RWPE2 (cell line): ENCODE measurements at regions not wholly inside any gene's neighbourhood (a gene's known extent, or its start where the extent isn't known, plus 50 kb on each side); places are given as distances from the start of the nearest gene placed in this dataset.

ENCODE experiments used
- ATAC-seq: fragments of 200-7000 bp; cut with Tn5 transposase; 3 replicates; pipeline ENCODE4 v1.9.1; 2021; ENCODE audit warnings: low read depth
- DNase-seq: peaks from one replicate; pipeline ENCODE4 v3.0.0-alpha.2; 2020; ENCODE audit warnings: low spot score
- H3K27ac ChIP-seq: fragments of 450-650 bp; 2 replicates; pipeline ENCODE4 v1.5.1; 2017; ENCODE audit warnings: mild to moderate bottlenecking; ENCODE audit not compliant: poor library complexity, severe bottlenecking
- H3K27me3 ChIP-seq: fragments of 250-450 bp; sonication (Bioruptor Pico); 2 replicates; pipeline ENCODE4 v1.5.1; 2021; ENCODE audit warnings: mild to moderate bottlenecking, moderate library complexity; ENCODE audit not compliant: insufficient read depth, poor library complexity, severe bottlenecking
- H3K36me3 ChIP-seq: fragments of 250-450 bp; sonication (Bioruptor Pico); 2 replicates; pipeline ENCODE4 v1.5.1; 2020; ENCODE audit warnings: low read depth, mild to moderate bottlenecking, moderate library complexity
- H3K4me1 ChIP-seq: fragments of 250-450 bp; sonication (Bioruptor Pico); 2 replicates; pipeline ENCODE4 v1.5.1; 2021; ENCODE audit warnings: mild to moderate bottlenecking, moderate library complexity; ENCODE audit not compliant: insufficient read depth, poor library complexity, severe bottlenecking
- H3K4me3 ChIP-seq: fragments of 250-450 bp; sonication (Bioruptor Pico); 2 replicates; pipeline ENCODE4 v1.5.1; 2021; ENCODE audit warnings: mild to moderate bottlenecking, moderate library complexity; ENCODE audit not compliant: severe bottlenecking
- H3K9me3 ChIP-seq: fragments of 250-450 bp; sonication (Bioruptor Pico); 2 replicates; pipeline ENCODE4 v1.5.1; 2021; ENCODE audit warnings: mild to moderate bottlenecking, moderate library complexity; ENCODE audit not compliant: severe bottlenecking
- TF ChIP-seq, protein P1 (sequence below): fragments of 450-650 bp; IDR thresholded peaks from one replicate; pipeline ENCODE4 v1.5.1; 2017; ENCODE audit warnings: mild to moderate bottlenecking, moderate library complexity; ENCODE audit not compliant: poor library complexity, severe bottlenecking

GRCh38 chr16:85480727-85481101 lies 132.4 kb upstream of the GSE1 start:
- Histone ChIP-seq H3K27me3 (no peaks in the 10 kb centered on the region), H3K9me3 (no peaks in the 10 kb centered on the region), H3K4me1 (no peaks in the 10 kb centered on the region), H3K27ac (no peak overlapping the region), H3K4me3 (no peak overlapping the region), H3K36me3 (no peaks in the 10 kb centered on the region)
- no peak for DNase-seq
- TF ChIP-seq, protein P1, sequence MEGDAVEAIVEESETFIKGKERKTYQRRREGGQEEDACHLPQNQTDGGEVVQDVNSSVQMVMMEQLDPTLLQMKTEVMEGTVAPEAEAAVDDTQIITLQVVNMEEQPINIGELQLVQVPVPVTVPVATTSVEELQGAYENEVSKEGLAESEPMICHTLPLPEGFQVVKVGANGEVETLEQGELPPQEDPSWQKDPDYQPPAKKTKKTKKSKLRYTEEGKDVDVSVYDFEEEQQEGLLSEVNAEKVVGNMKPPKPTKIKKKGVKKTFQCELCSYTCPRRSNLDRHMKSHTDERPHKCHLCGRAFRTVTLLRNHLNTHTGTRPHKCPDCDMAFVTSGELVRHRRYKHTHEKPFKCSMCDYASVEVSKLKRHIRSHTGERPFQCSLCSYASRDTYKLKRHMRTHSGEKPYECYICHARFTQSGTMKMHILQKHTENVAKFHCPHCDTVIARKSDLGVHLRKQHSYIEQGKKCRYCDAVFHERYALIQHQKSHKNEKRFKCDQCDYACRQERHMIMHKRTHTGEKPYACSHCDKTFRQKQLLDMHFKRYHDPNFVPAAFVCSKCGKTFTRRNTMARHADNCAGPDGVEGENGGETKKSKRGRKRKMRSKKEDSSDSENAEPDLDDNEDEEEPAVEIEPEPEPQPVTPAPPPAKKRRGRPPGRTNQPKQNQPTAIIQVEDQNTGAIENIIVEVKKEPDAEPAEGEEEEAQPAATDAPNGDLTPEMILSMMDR: no peak
- no peak for ATAC-seq

DNA sequence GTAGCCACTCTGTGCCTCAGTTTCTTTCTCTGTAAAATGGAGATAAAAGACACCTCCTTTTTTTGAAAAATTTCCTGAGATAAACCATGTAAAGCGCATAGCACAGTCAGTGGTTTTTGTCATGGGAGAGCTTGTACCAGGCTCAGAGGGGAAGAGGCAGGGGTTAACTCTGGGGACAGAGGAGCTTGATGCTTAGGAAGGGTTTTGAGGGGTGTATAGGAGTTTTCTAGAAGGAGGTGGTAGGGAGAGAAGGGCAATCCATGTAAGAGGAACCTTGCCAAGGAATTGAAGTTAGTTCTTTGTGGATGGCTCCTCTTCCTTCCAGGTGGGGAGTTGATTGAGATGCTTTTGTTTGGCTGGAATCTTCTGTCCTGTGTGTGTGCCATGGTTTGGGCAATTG lies 131.9 kb upstream of the GSE1 start:
- Histone ChIP-seq H3K27me3 (no peaks in the 10 kb centered on the region), H3K4me1 (no peaks in the 10 kb centered on the region), H3K9me3 (no peaks in the 10 kb centered on the region), H3K4me3 (no peak overlapping the region), H3K36me3 (no peaks in the 10 kb centered on the region), H3K27ac (no peak overlapping the region)
- no peak for ATAC-seq
- no peak for DNase-seq
- TF ChIP-seq, protein P1: no peak

GRCh38 chr16:85481738-85482137 lies 131.4 kb upstream of the GSE1 start:
- ATAC-seq: no peak
- no peak overlapping the region for H3K4me3 ChIP-seq
- no peaks in the 10 kb centered on the region for H3K36me3 ChIP-seq
- TF ChIP-seq, protein P1: no peak
- no peak overlapping the region for H3K27ac ChIP-seq
- H3K9me3 ChIP-seq: no peaks in the 10 kb centered on the region
- no peak for DNase-seq
- no peaks in the 10 kb centered on the region for H3K27me3 ChIP-seq
- H3K4me1 ChIP-seq: no peaks in the 10 kb centered on the region

GRCh38 chr16:85483424-85483823 lies 129.7 kb upstream of the GSE1 start:
- no peaks in the 10 kb centered on the region for H3K9me3 ChIP-seq
- ATAC-seq (no peak), DNase-seq (no peak)
- H3K36me3 ChIP-seq: no peaks in the 10 kb centered on the region
- H3K4me1 ChIP-seq: no peaks in the 10 kb centered on the region
- H3K27me3 ChIP-seq: no peaks in the 10 kb centered on the region
- no peak overlapping the region for H3K4me3 ChIP-seq
- TF ChIP-seq, protein P1: no peak
- H3K27ac ChIP-seq: no peak overlapping the region

GRCh38 chr16:85484347-85485300 lies 128.5 kb upstream of the GSE1 start:
- no peaks in the 10 kb centered on the region for H3K27me3 ChIP-seq
- H3K9me3 ChIP-seq: no peaks in the 10 kb centered on the region
- TF ChIP-seq, protein P1: no peak
- ATAC-seq (no peak), DNase-seq (no peak)
- H3K4me3 ChIP-seq: no peak overlapping the region
- no peak overlapping the region for H3K27ac ChIP-seq
- H3K4me1 ChIP-seq: no peaks in the 10 kb centered on the region
- no peaks in the 10 kb centered on the region for H3K36me3 ChIP-seq
